Astrocyte of the hippocampus (primary cell): ENCODE measurements at regions not wholly inside any gene's neighbourhood (a gene's known extent, or its start where the extent isn't known, plus 50 kb on each side); places are given as distances from the start of the nearest gene placed in this dataset.

Source experiments
- DNase-seq: peaks from one replicate; pipeline ENCODE4 v3.0.0; 2011; ENCODE audit warnings: low read depth, low spot score

GRCh38 chr11:95717314-95717713 lies 72.3 kb downstream of the FAM76B start:
- no peak for DNase-seq

DNA sequence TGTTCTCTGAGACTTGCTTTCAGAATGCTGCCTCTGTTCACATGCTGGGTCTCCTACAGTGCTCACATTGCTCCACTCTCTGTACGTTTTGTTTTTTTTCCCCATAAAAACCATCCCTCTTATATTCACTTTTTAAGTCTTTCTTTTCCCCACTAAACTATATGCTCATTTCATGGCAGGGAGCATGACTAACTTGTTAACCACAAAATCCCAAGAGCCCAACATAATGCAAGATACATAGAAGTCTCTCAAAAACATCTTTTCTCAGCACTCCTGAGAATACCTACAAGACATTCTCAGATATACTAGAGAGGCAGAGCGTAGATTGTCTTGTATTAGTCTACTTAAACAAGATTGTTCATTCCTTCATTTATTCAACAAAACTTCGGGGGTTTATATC lies 73.3 kb downstream of the FAM76B start:
- DNase-seq = peak; percentile 42

- DNase-seq = peak; percentile 90
Observed at GRCh38 chr11:95715777-95716241, 73.8 kb downstream of the FAM76B start.

- no peak for DNase-seq
Observed at GRCh38 chr11:95714843-95715776, 74.5 kb downstream of the FAM76B start.

- no peak for DNase-seq
Observed at GRCh38 chr11:95713428-95713827, 76.2 kb downstream of the FAM76B start.

GRCh38 chr11:95711945-95712221 lies 77.7 kb downstream of the FAM76B start:
- no peak for DNase-seq

DNA sequence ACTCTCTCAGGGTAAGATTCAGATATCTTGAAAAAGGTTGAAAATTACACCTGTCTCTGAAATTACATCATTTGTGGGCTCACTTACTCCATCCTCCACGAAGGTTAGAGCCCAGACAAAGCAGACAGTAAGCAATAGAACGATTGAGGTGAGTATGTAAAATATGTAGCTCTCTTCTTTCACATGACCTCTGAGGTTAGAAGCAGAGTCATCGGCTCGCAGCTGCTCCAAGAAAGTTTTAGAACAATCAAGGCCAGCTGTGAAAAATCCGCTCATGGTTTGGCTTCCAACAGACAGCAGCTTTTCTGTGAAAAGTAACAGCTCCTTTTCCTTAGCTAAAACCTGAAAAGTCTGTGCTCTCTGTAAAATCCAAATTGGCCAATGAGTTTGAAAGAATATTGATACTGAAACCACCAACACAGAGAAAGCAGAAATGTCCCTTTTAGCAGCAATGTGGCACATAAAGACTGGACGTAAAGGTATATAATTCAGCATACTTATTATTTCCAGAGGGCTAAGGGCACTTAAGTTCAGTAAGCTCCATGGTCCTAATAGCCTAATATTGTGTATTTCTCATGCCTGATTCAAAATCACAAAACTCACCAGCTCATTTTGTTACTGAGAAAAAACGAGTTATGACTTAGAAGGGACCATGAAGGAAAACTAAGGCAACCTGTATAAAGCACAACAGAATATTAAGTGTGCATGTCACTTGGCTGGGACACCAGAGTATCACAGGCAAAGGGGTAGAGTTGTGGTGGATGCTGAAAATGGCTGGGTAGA lies 78.2 kb downstream of the FAM76B start:
- DNase-seq = peak; percentile 25

DNA sequence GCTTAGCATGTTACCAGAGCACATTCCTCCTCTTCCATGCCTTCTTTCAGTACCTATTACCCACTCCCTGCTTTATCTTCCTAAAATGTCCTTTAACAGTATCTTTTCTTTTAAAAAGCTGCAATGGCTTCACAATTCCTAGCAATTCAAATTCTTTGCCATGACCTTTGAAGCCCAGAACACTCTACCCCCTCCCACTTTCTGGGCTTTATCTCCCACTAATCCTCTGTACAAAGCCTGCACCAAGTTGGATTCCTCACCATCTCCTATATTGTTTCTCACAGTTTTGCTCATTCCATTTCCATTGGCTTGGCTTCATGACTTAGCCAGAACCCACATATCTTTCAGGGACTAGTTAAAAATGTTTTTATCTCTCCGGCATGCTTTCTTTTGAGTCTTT lies 80.9 kb downstream of the FAM76B start:
- DNase-seq = no peak

- DNase-seq = no peak
Observed at GRCh38 chr11:95706974-95707387, 82.6 kb downstream of the FAM76B start.

- DNase-seq = peak; percentile 95
Observed at GRCh38 chr11:95705485-95706124, 84.0 kb downstream of the FAM76B start.

- DNase-seq = no peak
Observed at GRCh38 chr11:95704865-95705264, 84.7 kb downstream of the FAM76B start.

DNA sequence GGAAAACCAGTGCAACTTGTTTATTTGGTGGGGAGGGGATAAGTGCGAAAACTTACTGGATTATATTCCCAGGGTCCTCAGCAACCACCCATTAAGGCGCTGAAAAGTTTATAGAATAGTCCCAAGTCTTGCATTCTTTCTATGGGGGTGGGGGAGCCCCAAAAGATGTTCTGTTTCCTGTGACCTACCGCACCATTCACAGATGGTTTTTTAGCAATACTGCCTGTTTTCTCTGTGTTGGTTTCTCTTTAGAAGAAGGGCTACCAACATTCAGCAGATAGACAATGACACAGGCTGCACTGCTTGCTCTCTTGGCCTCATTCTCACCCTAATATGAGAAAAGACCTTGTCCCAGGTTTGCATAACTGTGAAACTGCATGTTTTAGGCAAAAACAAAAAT lies 86.5 kb downstream of the FAM76B start:
- no peak for DNase-seq

DNA sequence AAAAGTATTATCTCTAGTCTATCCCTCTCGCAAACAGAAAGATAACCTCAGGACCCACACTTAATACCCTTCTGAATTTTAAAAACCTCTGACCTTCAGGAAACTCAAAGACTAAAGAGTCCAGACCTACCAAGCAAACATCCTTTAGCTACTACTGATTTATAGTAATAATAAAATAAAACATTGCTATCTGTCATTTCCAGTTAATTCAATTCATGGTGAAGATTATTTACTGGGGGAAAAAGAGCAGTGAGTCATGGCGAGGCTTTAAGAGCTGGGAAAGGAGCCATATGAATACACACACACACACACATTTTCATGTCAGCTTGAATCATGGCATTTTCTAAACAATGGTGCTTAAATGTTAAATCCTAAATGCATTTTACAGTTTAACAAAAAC lies 87.1 kb downstream of the FAM76B start:
- DNase-seq = peak; percentile 82

- no peak for DNase-seq
Observed at GRCh38 chr11:95700471-95700817, 89.1 kb downstream of the FAM76B start.

DNA sequence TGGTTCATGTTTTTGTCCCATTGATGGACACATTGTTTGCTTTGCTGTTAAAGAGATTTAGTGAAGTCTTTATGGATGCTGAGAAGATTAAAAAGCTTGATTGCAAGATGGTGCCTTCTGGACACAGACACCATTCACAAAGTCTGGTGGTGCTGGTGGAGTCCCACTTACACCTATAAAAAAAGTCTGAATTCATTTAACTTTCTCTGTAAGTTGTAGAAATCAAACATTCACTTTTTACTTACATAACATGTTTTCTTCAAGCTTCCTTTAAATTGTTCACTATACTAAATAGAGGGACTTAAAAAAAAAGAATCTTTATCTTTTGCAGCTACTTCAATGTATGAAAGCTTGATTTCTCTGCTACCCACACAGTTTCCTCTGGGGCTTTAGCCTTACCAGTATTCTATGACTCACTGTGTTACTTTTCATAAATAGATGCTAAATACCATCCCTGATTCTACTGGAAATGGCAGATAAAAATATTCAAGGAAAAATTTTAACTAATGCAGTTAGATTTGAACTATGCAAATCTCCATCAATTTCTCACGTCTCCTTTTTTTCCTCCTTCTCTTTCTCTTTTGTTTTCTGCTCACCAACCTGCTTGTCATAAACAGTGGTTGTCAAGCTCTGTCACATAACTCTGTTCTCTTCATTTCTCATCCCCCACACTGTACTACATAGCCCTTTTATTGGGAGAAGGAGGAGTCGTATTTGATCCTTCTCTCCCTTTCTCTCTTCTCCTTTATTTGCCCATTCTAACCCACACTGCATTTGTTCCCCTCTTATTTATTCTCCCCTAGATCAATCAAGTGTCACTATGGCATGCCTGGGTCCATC lies 89.7 kb downstream of the FAM76B start:
- no peak for DNase-seq

DNA sequence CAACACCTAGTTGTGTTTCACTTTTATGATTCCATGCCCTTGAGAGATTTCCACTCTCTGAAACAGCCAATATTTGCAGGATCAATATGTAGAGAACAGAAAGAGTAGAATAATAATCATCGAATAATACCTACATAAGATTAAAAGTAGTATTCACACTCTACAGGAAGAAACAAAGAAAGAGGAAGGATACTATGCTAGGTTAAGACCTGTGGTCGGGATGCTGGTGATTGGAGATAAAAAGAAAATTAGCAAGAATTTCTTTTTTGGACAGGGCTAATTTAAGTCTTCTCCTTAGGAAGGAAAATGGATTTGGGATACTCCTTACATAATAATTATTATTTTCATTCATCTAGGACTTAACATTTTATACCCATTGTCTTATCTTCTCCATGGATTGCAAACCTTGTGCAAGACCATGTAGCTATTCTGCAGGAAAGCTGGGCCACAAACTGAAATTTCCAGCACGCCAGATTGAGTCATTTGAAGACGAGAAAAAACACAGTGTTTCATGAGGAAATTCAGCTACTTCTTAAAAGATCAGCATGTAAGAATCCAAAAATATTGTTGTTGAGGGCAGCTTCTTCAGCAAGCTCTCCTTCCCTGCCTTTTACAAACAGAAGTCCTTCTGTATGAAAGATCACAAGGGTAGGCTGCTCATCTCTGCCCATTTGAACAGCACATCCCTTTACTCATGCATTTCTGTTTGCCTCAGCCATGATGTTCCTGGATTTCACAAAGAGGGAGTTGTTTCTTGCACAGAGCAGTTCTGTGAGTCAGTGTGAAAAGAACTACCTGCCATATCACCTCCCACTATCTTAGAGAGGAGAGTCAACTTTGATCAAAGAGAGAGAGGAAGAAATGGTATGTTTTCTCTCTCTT lies 90.7 kb downstream of the FAM76B start:
- DNase-seq = no peak

- no peak for DNase-seq
Observed at GRCh38 chr11:95697614-95698408, 91.8 kb downstream of the FAM76B start.

- no peak for DNase-seq
Observed at GRCh38 chr11:95695181-95695580, 94.4 kb downstream of the FAM76B start.

DNA sequence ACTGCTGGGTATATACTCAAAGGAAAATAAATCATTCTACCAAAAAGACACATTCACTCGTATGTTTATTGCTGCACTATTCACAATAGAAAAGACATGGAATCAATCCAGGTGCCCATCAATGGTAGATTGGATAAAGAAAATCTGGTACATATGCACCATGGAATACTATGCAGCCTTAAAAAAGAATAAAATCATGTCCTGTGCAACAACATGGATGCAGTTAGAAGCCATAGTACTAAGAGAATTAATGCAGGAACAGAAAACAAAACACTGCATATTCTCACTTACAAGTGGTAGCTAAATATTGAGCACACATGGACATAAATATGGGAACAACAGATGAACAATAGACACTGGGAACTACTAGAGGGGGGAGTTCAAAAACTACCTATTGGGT lies 96.3 kb downstream of the FAM76B start:
- no peak for DNase-seq
